Neural crest cell (in vitro differentiated cells): ENCODE measurements at regions not wholly inside any gene's neighbourhood (a gene's known extent, or its start where the extent isn't known, plus 50 kb on each side); places are given as distances from the start of the nearest gene placed in this dataset.
A peak's percentile ranks its signal among the peaks of the same experiment; 100 is the strongest.

ENCODE experiments used
- DNase-seq: peaks from one replicate; pipeline ENCODE4 v3.0.0; 2021; ENCODE audit warnings: low read depth, mixed read lengths, low spot score
- H3K27ac Mint-ChIP-seq: one replicate; pipeline ENCODE4 v1.8.0; 2021; ENCODE audit warnings: mild to moderate bottlenecking, mixed read lengths; ENCODE audit not compliant: unreplicated experiment
- H3K27me3 Mint-ChIP-seq: 2 replicates; pipeline ENCODE4 v1.8.0; 2021; ENCODE audit warnings: low read depth, mild to moderate bottlenecking, mixed read lengths
- H3K36me3 Mint-ChIP-seq: 2 replicates; pipeline ENCODE4 v1.8.0; 2021; ENCODE audit warnings: low read depth, mild to moderate bottlenecking, mixed read lengths
- H3K4me1 Mint-ChIP-seq: 2 replicates; pipeline ENCODE4 v1.8.0; 2021; ENCODE audit warnings: mixed read lengths
- H3K4me3 Mint-ChIP-seq: one replicate; pipeline ENCODE4 v1.8.0; 2021; ENCODE audit warnings: mild to moderate bottlenecking, mixed read lengths
- H3K9me3 Mint-ChIP-seq: 2 replicates; pipeline ENCODE4 v1.8.0; 2021; ENCODE audit warnings: mixed read lengths
- TF ChIP-seq, protein P1 (sequence below): fragments of 200-600 bp; sonication (generic); conservative IDR thresholded peaks from 2 replicates; pipeline ENCODE4 v1.5.0; 2021; ENCODE audit warnings: antibody characterized with exemption, mild to moderate bottlenecking

- TF ChIP-seq, protein P1, sequence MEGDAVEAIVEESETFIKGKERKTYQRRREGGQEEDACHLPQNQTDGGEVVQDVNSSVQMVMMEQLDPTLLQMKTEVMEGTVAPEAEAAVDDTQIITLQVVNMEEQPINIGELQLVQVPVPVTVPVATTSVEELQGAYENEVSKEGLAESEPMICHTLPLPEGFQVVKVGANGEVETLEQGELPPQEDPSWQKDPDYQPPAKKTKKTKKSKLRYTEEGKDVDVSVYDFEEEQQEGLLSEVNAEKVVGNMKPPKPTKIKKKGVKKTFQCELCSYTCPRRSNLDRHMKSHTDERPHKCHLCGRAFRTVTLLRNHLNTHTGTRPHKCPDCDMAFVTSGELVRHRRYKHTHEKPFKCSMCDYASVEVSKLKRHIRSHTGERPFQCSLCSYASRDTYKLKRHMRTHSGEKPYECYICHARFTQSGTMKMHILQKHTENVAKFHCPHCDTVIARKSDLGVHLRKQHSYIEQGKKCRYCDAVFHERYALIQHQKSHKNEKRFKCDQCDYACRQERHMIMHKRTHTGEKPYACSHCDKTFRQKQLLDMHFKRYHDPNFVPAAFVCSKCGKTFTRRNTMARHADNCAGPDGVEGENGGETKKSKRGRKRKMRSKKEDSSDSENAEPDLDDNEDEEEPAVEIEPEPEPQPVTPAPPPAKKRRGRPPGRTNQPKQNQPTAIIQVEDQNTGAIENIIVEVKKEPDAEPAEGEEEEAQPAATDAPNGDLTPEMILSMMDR = no peak
- Mint-ChIP-seq H3K36me3 (peaks cover 4% of the 10 kb centered on the region), H3K4me3 (no peak overlapping the region), H3K4me1 (no peaks in the 10 kb centered on the region), H3K27ac (no peak overlapping the region), H3K9me3 (peaks cover 4% of the 10 kb centered on the region), H3K27me3 (peaks cover 5% of the 10 kb centered on the region)
- no peak for DNase-seq
Observed at GRCh38 chr5:135207866-135208265, 173.8 kb upstream of the PITX1 start.

DNA sequence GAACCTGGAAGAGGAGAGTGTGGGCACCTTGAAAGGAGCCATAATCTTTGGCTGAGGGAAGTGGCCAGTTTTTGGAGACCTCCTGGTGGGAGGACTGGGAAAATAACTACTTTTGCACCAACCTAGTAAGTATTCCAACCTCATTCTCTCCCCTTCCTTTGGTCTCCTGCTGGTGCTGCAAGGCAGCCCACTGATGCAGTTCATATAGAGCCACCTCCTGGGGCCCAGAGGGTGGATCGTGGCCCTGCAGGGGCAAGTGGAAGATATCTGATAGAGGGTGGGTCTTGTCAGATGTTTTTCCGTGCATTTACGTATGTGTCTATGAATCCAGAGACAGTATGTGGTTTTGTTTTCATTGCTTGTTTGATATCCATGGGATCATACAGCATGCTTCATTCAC, 172.8 kb upstream of the PITX1 start:
- TF ChIP-seq, protein P1 = no peak
- Mint-ChIP-seq H3K27ac (no peak overlapping the region), H3K27me3 (peaks cover 14% of the 10 kb centered on the region), H3K4me3 (no peak overlapping the region), H3K9me3 (peaks cover 9% of the 10 kb centered on the region), H3K36me3 (peaks cover 4% of the 10 kb centered on the region), H3K4me1 (no peaks in the 10 kb centered on the region)
- no peak for DNase-seq

- no peak for DNase-seq
- Mint-ChIP-seq H3K36me3 (peaks cover 4% of the 10 kb centered on the region), H3K27me3 (peaks cover 16% of the 10 kb centered on the region), H3K27ac (no peak overlapping the region), H3K9me3 (peaks cover 9% of the 10 kb centered on the region), H3K4me3 (no peak overlapping the region), H3K4me1 (no peaks in the 10 kb centered on the region)
- TF ChIP-seq, protein P1 = no peak
Observed at GRCh38 chr5:135205632-135206349, 171.8 kb upstream of the PITX1 start.

DNA sequence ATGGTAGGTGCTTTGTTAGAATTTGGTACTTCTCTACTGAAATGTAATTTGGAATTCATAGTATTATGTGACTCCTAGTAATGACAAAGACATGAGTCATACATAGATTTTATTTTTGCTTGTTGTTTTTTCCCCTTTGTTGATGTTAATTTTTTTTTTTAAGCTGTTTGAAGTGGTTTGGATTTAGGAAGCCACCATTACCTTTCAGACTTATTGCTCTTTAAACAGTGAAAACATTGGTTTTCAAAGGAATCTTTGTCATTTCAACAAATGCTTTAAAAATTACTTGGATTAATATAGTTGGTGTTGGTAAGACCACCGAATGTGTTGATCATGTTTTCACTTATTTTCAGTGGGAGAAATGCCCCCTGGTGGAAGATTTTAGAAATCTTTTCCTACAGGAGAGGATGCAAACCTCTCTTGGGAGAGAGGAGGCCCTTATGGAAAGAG, 170.1 kb upstream of the PITX1 start:
- no peaks in the 10 kb centered on the region for H3K4me1 Mint-ChIP-seq
- TF ChIP-seq, protein P1 = peak; percentile 63
- peaks cover 4% of the 10 kb centered on the region for H3K36me3 Mint-ChIP-seq
- peaks cover 32% of the 10 kb centered on the region for H3K27me3 Mint-ChIP-seq
- no peak overlapping the region for H3K4me3 Mint-ChIP-seq
- DNase-seq = no peak
- H3K27ac Mint-ChIP-seq = no peak overlapping the region
- peaks cover 9% of the 10 kb centered on the region for H3K9me3 Mint-ChIP-seq

GRCh38 chr5:135203593-135204036, 169.6 kb upstream of the PITX1 start:
- Mint-ChIP-seq H3K4me3 (no peak overlapping the region), H3K9me3 (peaks cover 9% of the 10 kb centered on the region), H3K27me3 (peaks cover 38% of the 10 kb centered on the region), H3K36me3 (peaks cover 4% of the 10 kb centered on the region), H3K4me1 (no peaks in the 10 kb centered on the region), H3K27ac (no peak overlapping the region)
- TF ChIP-seq, protein P1 = peak; percentile 48
- no peak for DNase-seq
